Peyer's patch (tissue), 4 donors: ENCODE measurements at regions not wholly inside any gene's neighbourhood (a gene's known extent, or its start where the extent isn't known, plus 50 kb on each side); places are given as distances from the start of the nearest gene placed in this dataset.
"Not testable (repeated sequence)": the region's sequence is repeated elsewhere in the genome, so short reads cannot be mapped to it uniquely, and the experiment has no call there.

Experiments used
- DNase-seq, 3 donors: peaks; one replicate each; pipeline ENCODE4 v3.0.0-alpha.2; 2017 to 2019
- H3K27ac ChIP-seq, 4 donors: fragments of 200-600 bp; sonication (generic); one replicate each; pipeline ENCODE4 v1.5.1; 2016 to 2019
- H3K27me3 ChIP-seq, 2 donors: fragments of 200-600 bp; sonication (generic); one replicate each; pipeline ENCODE4 v1.5.1; 2019
- H3K36me3 ChIP-seq, 3 donors: fragments of 200-600 bp; sonication (generic); one replicate each; pipeline ENCODE4 v1.5.1; 2016 to 2019
- H3K4me1 ChIP-seq, 4 donors: fragments of 200-600 bp; sonication (generic); one replicate each; pipeline ENCODE4 v1.5.1; 2016 to 2019
- H3K4me3 ChIP-seq, 4 donors: fragments of 200-600 bp; sonication (generic); 1 replicate in 3 of 4; 2 replicates in 1 of 4; pipeline ENCODE4 v1.5.1; 2016 to 2019; ENCODE audit warnings: mild to moderate bottlenecking in 1 of 4
- H3K9me3 ChIP-seq, 4 donors: fragments of 200-600 bp; sonication (generic); one replicate each; pipeline ENCODE4 v1.5.1; 2016 to 2019; ENCODE audit warnings: mild to moderate bottlenecking in 1 of 4
- POLR2A ChIP-seq, 2 donors: fragments of 450-650 bp; IDR thresholded peaks; one replicate each; pipeline ENCODE4 v1.5.1; 2017; ENCODE audit warnings: antibody characterized with exemption in 2 of 2, mild to moderate bottlenecking in 2 of 2, moderate library complexity in 2 of 2
- TF ChIP-seq, protein P1 (sequence below), 6 experiments: fragments of 450-650 bp in 4 of 6; fragments of 200-600 bp in 2 of 6; sonication (generic) in 1 of 6; IDR thresholded peaks; one replicate each; pipeline ENCODE4 v1.5.1; 2017 to 2019; ENCODE audit warnings: antibody characterized with exemption in 6 of 6, mild to moderate bottlenecking in 3 of 6, moderate library complexity in 1 of 6

DNA sequence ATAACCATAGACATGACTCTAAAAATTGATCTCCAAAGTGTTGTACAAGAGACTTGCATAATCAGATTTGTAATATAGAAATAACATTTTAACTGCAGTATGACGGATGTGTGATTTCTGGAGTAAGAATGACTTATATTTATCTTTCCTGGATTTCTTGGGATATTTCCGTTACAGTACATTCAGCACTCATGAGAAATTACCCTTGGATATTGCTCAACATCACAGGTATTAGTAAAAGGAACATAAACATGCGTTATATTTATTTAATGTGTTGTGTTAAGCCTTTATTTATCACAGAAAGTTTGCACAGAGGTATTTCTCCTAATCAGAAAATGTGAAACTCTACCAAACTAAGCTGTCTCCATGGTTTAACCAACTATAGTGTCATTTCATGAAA lies 1823.9 kb upstream of the C9orf72 start:
- H3K4me3 ChIP-seq: no peak overlapping the region
- TF ChIP-seq, protein P1, sequence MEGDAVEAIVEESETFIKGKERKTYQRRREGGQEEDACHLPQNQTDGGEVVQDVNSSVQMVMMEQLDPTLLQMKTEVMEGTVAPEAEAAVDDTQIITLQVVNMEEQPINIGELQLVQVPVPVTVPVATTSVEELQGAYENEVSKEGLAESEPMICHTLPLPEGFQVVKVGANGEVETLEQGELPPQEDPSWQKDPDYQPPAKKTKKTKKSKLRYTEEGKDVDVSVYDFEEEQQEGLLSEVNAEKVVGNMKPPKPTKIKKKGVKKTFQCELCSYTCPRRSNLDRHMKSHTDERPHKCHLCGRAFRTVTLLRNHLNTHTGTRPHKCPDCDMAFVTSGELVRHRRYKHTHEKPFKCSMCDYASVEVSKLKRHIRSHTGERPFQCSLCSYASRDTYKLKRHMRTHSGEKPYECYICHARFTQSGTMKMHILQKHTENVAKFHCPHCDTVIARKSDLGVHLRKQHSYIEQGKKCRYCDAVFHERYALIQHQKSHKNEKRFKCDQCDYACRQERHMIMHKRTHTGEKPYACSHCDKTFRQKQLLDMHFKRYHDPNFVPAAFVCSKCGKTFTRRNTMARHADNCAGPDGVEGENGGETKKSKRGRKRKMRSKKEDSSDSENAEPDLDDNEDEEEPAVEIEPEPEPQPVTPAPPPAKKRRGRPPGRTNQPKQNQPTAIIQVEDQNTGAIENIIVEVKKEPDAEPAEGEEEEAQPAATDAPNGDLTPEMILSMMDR (IDR thresholded peaks at IDR 0.05): no peak
- TF ChIP-seq POLR2A (IDR thresholded peaks at IDR 0.05): no peak
- H3K27ac ChIP-seq: no peak overlapping the region
- no peak for DNase-seq
- no peaks in the 10 kb centered on the region for H3K4me1 ChIP-seq
- no peaks in the 10 kb centered on the region for H3K9me3 ChIP-seq
- H3K27me3 ChIP-seq: no peaks in the 10 kb centered on the region
- H3K36me3 ChIP-seq: no peaks in the 10 kb centered on the region

DNA sequence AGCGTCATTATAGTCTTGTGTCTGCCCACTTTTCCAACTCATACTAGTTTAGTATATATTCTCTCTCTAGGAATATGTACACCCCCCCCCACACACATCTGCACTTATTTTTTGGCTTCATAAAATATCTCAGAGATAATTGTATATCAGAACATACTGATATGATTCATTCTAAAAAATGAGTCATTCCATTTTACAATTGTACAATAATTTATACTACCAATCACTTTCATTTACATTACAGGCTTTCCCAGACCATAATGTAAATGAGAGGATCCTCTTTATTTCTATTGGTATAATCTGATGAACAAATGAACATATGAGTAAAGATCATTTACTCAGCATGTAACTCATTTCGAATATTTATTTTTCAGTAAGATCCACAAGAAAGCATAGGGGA lies 1842.9 kb upstream of the C9orf72 start:
- no peak for DNase-seq
- no peak overlapping the region for H3K27ac ChIP-seq
- no peaks in the 10 kb centered on the region for H3K9me3 ChIP-seq
- TF ChIP-seq, protein P1 (IDR thresholded peaks at IDR 0.05): no peak
- no peak for TF ChIP-seq POLR2A (IDR thresholded peaks at IDR 0.05)
- no peak overlapping the region for H3K4me3 ChIP-seq
- no peaks in the 10 kb centered on the region for H3K27me3 ChIP-seq
- H3K4me1 ChIP-seq: no peaks in the 10 kb centered on the region
- H3K36me3 ChIP-seq: no peaks in the 10 kb centered on the region

DNA sequence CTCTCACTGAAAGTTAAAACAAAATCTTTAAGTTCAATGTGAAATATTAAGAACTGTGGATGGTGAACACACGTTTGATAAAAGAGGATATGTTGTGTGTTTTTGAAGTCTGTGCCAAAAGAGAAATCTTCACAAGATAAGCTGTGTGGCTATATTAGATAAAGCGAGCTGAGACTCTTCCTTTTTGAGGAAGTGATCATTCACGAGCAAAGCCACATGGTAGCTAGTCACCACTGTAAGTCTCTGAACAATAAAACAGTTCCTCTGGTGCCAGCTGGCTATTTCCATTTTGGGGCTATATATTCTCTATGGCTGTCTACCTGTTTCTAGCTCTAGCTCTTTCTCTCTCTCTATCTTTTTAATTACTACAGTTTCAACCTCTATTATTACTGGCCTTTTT lies 1849.2 kb upstream of the C9orf72 start:
- no peak for DNase-seq
- Histone ChIP-seq H3K36me3 (no peaks in the 10 kb centered on the region), H3K4me1 (no peaks in the 10 kb centered on the region), H3K27me3 (no peaks in the 10 kb centered on the region), H3K9me3 (no peaks in the 10 kb centered on the region), H3K4me3 (no peak overlapping the region), H3K27ac (no peak overlapping the region)
- TF ChIP-seq, protein P1 (IDR thresholded peaks at IDR 0.05): no peak
- TF ChIP-seq POLR2A (IDR thresholded peaks at IDR 0.05): no peak

DNA sequence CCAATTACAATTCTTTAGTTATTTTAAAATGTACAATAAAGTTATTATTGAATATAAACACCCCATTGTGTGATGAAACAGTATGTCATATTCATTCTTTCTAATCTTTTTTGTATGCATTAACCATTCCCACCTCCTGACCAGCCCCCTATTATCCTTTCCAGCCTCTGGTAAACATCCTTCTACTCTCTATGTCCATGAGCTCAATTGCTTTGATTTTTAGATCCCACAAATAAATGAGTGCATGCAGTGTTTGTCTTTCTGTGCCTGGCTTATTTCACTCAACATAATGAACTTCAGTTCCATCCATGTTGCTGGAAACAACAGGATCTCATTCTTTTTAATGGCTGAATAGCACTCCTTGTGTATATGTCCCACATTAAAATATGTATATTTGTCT lies 1858.9 kb upstream of the C9orf72 start:
- no peak for TF ChIP-seq POLR2A (IDR thresholded peaks at IDR 0.05)
- TF ChIP-seq, protein P1 (IDR thresholded peaks at IDR 0.05): no peak
- H3K27ac ChIP-seq: no peak overlapping the region
- no peaks in the 10 kb centered on the region for H3K36me3 ChIP-seq
- H3K9me3 ChIP-seq: no peaks in the 10 kb centered on the region
- H3K4me1 ChIP-seq: no peaks in the 10 kb centered on the region
- DNase-seq: no peak
- no peak overlapping the region for H3K4me3 ChIP-seq
- H3K27me3 ChIP-seq: no peaks in the 10 kb centered on the region

DNA sequence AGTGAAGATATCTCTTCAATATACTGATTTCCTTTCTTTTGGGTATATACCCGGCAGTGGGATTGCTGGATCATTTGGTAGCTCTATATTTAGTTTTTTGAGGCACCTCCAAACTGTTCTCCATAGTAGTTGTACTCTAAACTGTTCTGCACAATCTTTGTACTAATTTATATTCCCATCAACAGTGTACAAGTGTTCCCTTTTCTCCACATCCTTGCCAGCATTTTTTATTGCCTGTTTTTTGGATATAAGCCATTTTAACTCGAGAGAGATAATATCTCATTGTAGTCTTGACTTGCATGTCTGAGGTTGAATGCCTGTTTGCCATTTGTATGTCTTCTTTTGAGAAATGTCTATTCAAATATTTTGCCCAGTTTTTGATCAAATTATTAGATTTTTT lies 1859.4 kb upstream of the C9orf72 start:
- H3K36me3 ChIP-seq, H3K4me1 ChIP-seq, DNase-seq, H3K27me3 ChIP-seq, H3K27ac ChIP-seq, H3K9me3 ChIP-seq, H3K4me3 ChIP-seq: not testable (repeated sequence)

DNA sequence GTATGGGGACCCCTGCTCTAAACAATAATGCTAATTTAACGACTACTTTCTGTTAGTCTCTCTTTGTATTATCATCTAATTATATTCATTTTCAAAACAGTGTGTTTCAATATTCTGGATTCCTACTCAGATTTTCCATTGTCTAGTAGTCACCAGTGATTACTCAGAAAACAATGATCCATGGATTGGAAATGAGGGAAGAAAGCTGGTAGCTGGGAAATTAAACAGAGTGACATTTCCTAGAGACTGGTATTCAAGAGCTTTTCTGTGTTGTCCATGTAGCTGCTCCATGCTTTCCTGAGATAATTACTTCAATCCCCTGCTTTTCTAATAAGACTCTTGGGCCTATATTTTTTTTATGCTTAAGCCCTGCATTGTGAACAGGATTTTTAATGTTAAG lies 1862.1 kb upstream of the C9orf72 start:
- TF ChIP-seq, protein P1 (IDR thresholded peaks at IDR 0.05): no peak
- TF ChIP-seq POLR2A (IDR thresholded peaks at IDR 0.05): no peak
- Histone ChIP-seq H3K4me1 (no peaks in the 10 kb centered on the region), H3K27ac (no peak overlapping the region), H3K36me3 (no peaks in the 10 kb centered on the region), H3K9me3 (no peaks in the 10 kb centered on the region), H3K27me3 (no peaks in the 10 kb centered on the region), H3K4me3 (no peak overlapping the region)
- DNase-seq: no peak
